Activated CD4-positive, alpha-beta T cell treated with anti-CD3 and anti-CD28 coated beads, Interleukin-10, Interleukin-2, amounts not matched to agents 100 ng/mL and 50 ng/mL, durations not matched to agents 16 hours and 8 hours (primary cell): ENCODE measurements at regions not wholly inside any gene's neighbourhood (a gene's known extent, or its start where the extent isn't known, plus 50 kb on each side); places are given as distances from the start of the nearest gene placed in this dataset.
"Not testable (repeated sequence)": the region's sequence is repeated elsewhere in the genome, so short reads cannot be mapped to it uniquely, and the experiment has no call there.

Experiments used
- DNase-seq: peaks from one replicate; pipeline ENCODE4 v3.0.0-alpha.2; 2020

- no peak for DNase-seq
These were observed 133.0 kb upstream of the C1QTNF7 start for GRCh38 chr4:15294832-15295231.

DNA sequence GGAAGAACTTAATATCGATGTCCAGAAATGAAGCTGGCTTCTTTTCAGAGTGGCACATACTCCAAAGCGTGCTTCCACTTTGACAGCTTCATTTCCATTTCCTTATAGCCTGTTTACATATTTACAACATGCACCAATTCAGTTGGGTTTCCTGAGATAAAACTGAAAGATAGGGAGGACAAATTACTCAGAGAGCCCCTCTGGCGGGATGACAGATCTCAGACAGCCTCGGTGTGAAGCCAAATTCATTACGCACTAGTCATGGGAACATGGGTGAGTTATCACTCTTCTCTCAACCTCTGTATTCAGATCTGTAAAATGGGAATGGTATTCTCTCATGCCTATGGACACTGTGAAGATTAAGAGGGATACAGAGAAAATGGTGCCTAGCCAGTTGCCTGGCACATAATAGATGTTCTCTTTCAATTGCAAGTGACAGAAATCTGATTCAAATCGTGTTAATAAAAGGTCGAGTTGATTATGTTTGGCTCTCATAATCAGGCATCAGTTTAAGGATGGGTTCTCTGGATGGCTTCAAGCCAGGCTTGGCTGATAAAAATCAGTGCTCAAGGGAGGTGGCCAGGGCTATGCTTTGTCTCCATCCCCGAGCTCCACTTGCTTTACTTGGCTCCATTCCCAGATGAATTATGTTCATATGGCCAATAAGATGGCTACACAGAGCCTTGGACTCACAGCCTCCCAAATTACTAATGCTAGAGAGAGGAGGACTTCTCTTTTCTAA is 132.2 kb upstream of the C1QTNF7 start:
- DNase-seq: no peak

- DNase-seq: no peak
These were observed 130.5 kb upstream of the C1QTNF7 start for GRCh38 chr4:15297344-15297743.

DNA sequence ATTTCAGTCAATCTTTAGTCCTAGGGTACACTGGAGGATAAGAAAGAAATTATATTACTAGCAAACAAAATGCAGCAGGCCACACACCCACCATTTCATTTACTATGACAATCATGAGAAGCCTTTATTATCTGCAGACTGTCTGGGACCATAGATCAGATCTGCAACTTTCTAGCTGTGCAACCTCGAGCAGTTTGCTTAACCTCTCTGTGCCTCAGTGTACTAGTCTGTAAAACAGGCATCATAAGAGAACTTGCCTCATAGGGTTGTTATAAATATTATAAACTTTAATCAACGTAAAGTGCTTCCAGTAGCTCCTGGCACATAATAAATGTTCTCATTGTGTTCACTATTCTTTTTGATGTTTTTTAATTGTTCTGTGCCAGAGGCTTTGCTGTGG is 128.2 kb upstream of the C1QTNF7 start:
- DNase-seq: no peak

GRCh38 chr4:15303052-15303641 is 124.7 kb upstream of the C1QTNF7 start:
- no peak for DNase-seq

- DNase-seq: no peak
These were observed 112.9 kb upstream of the C1QTNF7 start for GRCh38 chr4:15314974-15315373.

- no peak for DNase-seq
These were observed 110.6 kb upstream of the C1QTNF7 start for GRCh38 chr4:15317246-15317645.

DNA sequence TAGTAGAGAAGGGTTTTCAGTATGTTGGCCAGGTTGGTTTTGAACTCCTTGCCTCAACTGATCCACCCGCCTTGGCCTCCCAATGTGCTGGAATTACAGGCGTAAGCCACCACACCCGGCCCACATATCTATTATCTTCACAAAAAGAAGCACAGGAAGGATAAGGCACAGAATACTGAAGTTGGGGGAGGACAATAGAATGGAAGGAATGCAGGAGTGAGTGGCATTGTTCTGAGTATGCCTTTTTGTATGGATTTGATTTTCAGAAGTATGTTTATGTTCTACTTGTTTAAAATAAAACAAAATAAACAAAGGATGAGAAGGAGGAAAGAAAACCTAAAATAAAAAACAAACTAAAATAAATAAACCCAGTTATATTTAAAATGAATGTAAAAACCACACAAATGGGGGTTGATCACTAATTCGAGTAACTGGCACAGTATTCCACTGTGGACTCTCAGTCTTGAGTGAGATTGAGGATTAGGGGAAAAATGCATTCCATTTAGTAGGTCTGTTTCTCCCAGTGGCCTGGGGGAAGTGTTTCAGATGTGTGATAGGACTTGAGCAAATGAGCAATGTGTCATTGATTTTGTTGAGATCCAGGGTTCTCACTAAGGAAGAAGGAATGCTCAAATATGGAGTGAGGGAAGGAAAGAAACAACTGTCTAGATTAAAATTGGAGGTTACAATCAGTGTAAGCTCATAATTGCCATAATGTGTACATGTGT is 109.0 kb upstream of the C1QTNF7 start:
- DNase-seq: no peak

DNA sequence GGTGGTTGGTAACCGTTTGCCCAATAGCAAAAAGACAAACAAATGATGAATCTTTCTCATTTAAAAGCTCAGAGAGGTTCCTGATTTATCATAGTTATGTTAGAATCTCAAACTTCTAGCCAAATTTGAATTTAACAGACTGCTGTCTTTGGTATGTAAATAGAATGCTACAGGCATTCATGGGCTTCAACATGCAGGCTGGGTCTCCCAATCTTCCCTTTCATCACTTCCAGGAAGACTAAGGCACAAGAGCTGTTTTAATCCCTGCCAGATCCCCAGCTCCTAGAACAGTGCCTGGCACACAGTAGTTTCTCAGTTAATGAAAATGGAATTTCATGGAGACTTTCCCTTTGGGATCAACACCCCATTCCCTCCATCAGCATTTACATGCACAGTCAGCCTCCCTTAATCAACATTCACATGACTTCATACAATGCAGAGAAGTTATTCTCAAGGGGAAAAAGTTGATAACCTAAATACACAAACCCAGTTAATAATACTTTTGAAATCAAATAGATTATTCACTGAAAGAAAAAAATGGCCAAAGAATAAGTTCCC is 107.6 kb upstream of the C1QTNF7 start:
- no peak for DNase-seq

GRCh38 chr4:15322006-15322405 is 105.8 kb upstream of the C1QTNF7 start:
- no peak for DNase-seq

DNA sequence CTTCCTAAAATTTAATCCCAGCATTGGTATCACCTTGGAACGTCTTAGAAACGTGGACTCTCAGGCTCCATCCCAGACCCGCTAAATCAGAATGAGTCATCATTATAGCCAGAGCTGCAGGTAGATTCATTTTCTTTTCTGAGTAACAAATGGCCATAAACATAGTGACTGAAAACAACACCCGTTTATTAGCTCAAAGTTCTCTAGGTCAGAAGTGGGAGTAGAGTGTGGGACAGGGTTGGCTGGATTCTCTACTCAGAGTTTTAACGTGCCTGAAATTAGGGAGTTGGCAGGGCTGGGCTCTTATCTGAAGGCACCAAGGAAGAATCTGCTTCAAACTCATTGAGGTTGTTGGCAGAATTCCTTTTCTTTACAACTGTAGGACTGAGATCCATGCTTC is 101.8 kb upstream of the C1QTNF7 start:
- no peak for DNase-seq

- no peak for DNase-seq
These were observed 100.2 kb upstream of the C1QTNF7 start for GRCh38 chr4:15327311-15328298.

- DNase-seq: no peak
These were observed 95.9 kb upstream of the C1QTNF7 start for GRCh38 chr4:15331930-15332329.

DNA sequence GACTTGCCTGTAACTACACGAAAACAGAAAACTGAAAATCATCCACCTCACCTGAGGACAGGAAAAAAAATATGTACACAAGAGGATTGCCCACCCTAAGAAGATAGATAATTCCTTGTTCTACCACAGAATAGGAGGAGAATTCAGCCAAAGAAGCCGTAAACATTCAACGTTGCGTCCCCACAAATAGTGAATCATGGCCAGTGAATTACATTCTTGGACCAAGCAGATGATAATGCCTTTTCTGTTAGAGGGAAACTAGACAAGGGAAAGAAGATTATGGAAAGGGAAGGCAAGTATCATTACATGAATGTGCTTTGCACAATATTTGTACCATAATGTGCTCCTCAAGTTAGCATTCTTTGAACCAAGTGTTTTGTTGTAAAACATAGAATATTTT is 95.5 kb upstream of the C1QTNF7 start:
- no peak for DNase-seq

GRCh38 chr4:15333692-15334633 is 93.9 kb upstream of the C1QTNF7 start:
- DNase-seq: peak; percentile 4

DNA sequence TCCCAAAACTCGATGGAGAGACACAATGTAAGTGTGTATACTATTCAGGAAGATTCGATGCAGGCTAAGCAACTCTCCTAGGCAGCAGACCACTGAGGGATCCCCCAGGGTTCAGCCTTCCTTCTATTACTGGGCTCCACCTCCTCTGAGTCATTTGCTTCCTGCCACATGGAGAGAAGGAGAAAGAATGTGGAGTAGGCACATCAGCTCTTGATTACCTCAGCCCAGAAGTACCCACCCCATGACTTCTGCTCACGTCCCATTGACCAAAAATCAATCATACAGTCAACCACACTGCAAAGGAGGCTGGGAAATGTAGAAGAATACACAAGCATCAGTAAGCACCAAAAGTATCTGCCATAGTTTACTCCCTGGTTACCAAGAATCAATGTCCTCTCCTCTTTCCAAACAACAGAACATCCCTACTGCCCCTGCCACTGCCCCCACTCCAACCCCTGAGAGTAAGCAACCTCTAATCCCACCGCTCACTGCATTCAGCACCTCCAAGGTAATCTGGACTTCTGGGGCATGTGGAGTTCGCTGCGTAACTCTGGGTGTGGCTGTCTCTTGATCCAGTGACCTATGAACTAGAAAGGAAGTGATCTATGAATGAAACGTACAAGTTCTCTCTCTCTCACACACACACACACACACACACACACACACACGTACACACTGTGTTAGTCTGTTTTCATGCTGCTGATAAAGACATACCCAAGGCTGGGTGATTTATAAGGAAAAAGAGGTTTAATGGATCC is 91.2 kb upstream of the C1QTNF7 start:
- DNase-seq: no peak

- not testable (repeated sequence) for DNase-seq
These were observed 90.6 kb upstream of the C1QTNF7 start for GRCh38 chr4:15337168-15337657.

DNA sequence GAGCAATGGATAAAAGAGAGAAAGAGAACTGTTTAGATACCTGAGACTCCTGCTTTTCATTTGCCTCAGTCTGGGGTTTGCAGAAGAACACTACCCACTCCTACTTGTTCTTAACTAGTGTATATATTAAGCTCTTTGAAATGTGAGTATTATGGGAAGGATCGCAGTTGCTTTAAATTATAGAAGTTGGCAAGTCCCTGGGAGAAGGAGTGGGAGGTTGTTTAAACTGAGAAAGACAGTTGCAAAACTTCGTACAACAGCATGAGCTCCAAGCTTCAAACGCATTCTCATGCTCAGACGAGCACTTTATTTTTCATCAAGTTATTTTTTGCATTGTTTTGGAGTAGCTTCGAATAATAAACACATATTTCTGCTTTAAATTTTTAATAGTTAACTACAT is 88.1 kb upstream of the C1QTNF7 start:
- DNase-seq: no peak

- no peak for DNase-seq
These were observed 87.5 kb upstream of the C1QTNF7 start for GRCh38 chr4:15340332-15340731.
